ENCODE measurements at regions not wholly inside any gene's neighbourhood (a gene's known extent, or its start where the extent isn't known, plus 50 kb on each side); places are given as distances from the start of the nearest gene placed in this dataset.
A peak's percentile ranks its signal among the peaks of the same experiment; 100 is the strongest.

DNA sequence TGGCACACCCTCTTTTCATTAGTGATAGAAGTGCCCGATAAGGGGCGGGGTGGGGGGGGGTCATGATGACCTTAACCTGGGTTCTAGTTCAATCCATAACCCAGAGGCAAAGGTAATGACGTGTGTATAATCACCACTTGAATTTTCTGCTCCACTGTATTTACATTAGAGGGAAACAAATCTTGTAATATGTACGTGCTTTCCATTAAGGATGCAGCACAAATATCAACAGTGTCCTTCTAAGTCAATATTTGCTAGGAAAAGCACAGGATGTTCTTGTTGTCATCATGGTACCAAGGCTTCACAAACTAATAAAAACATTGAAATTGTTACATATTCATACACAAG lies 121.2 kb upstream of the SLC38A2 start (continued):
- TF ChIP-seq EGR1 (IDR thresholded peaks at IDR 0.05; ENCODE audit: low read depth) (no peak), CEBPB (IDR thresholded peaks at IDR 0.05; ENCODE audit: low read depth) (no peak)

DNA sequence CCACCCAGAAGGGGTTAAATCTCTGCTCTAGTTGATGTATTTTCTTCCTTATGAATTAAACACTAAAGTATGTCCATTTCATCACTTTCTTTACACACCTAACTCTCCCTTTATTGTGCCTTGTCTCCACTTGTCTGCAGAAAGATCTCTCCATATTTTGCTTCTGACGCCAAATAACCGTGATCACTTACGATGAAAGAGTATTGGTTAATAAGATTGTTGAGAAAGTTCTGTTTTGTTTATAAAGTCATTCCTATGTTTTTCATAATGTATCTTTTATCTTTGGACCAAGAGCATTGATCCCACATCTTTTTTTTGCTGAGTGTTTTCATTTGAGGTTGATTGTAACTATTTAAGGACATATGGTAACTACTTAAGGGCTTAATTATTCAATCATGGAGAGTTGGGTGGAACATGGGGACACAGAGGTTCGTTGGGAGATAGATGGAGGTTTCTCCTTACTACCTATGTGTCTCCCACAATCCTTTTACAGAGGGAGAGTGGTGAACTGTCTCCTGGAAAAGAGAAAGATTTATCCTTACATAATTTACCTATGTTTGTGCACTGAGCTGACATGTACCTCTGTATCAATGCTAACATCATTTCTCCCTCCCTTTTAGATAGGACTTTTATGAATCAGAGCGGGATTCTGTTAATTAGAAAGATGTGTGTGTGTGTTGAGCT lies 120.7 kb upstream of the SLC38A2 start:
- TF ChIP-seq SRF (IDR thresholded peaks at IDR 0.05; ENCODE audit: low read depth) (no peak), EZH2phosphoT487 (IDR thresholded peaks at IDR 0.05; ENCODE audit: borderline replicate concordance) (no peak), JUND (IDR thresholded peaks at IDR 0.05) (no peak), YY1 (IDR thresholded peaks at IDR 0.05; ENCODE audit: extremely low read depth, insufficient replicate concordance, low read depth, low read length) (no peak), FOSL1 (IDR thresholded peaks at IDR 0.05; ENCODE audit: low read depth) (no peak), ZFX (IDR thresholded peaks at IDR 0.05) (no peak), RAD21 (IDR thresholded peaks at IDR 0.05; ENCODE audit: low read depth) (no peak)
- TF ChIP-seq, protein P1, sequence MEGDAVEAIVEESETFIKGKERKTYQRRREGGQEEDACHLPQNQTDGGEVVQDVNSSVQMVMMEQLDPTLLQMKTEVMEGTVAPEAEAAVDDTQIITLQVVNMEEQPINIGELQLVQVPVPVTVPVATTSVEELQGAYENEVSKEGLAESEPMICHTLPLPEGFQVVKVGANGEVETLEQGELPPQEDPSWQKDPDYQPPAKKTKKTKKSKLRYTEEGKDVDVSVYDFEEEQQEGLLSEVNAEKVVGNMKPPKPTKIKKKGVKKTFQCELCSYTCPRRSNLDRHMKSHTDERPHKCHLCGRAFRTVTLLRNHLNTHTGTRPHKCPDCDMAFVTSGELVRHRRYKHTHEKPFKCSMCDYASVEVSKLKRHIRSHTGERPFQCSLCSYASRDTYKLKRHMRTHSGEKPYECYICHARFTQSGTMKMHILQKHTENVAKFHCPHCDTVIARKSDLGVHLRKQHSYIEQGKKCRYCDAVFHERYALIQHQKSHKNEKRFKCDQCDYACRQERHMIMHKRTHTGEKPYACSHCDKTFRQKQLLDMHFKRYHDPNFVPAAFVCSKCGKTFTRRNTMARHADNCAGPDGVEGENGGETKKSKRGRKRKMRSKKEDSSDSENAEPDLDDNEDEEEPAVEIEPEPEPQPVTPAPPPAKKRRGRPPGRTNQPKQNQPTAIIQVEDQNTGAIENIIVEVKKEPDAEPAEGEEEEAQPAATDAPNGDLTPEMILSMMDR (IDR thresholded peaks at IDR 0.05 in 2 of 3, conservative IDR thresholded peaks at IDR 0.05 in 1 of 3; ENCODE audit: borderline replicate concordance in 1 of 3, insufficient read depth in 1 of 3, low read depth in 2 of 3, low read length in 2 of 3): no peak
- TF ChIP-seq, protein P2, sequence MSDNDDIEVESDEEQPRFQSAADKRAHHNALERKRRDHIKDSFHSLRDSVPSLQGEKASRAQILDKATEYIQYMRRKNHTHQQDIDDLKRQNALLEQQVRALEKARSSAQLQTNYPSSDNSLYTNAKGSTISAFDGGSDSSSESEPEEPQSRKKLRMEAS (IDR thresholded peaks at IDR 0.05): no peak
- TF ChIP-seq, protein P3, sequence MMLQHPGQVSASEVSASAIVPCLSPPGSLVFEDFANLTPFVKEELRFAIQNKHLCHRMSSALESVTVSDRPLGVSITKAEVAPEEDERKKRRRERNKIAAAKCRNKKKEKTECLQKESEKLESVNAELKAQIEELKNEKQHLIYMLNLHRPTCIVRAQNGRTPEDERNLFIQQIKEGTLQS (IDR thresholded peaks at IDR 0.05): no peak
- ATAC-seq (no peak), DNase-seq (ENCODE audit: low read depth, low spot score) (no peak)
- Histone ChIP-seq H3K4me2 (ENCODE audit: low read length) (peak overlapping the region; percentile 49), H3K27ac (ENCODE audit: low read depth, low read length) (peak overlapping the region; percentile 73; the same call in 1 of the 2 replicates), H3K9ac (ENCODE audit: low read length) (no peak overlapping the region), H4K20me1 (ENCODE audit: insufficient read depth) (no peaks in the 10 kb centered on the region), H2AFZ (ENCODE audit: low read depth, low read length, poor library complexity, severe bottlenecking) (no peak overlapping the region), H3K79me2 (ENCODE audit: insufficient read depth, low read length) (no peaks in the 10 kb centered on the region; the same call in 1 of the 2 replicates), H3K4me3 (replicated peaks in 1 of 2; ENCODE audit: low read depth in 1 of 2, low read length in 2 of 2) (no peak overlapping the region), H3K9me3 (ENCODE audit: control insufficient read depth in 1 of 2, insufficient read depth in 1 of 2, low read depth in 1 of 2, low read length in 2 of 2) (no peaks in the 10 kb centered on the region), H3K9me2 (ENCODE audit: insufficient read depth) (no peaks in the 10 kb centered on the region), H3K36me3 (ENCODE audit: control insufficient read depth in 1 of 2, insufficient read depth in 2 of 2, low read length in 2 of 2) (no peaks in the 10 kb centered on the region), H3K27me3 (ENCODE audit: insufficient read depth, low read length) (no peaks in the 10 kb centered on the region), H3K4me1 (ENCODE audit: control insufficient read depth in 1 of 2, insufficient read depth in 2 of 2, low read length in 2 of 2) (peaks cover 71% of the 10 kb centered on the region in 2 experiments)
- BruUV-seq (replicated peaks): no TSS peak
- ChIA-PET POLR2A (interaction anchor here (1.1 to 2.0 kb wide), 3 partner anchors 22 to 122 kb away, joined by 3 to 9 read pairs (median 4); no protein-coding TSS in a partner anchor), CTCF (no interaction called here), RAD21 (ENCODE audit: low non-redundant PET in 1 of 2, low total read pairs in 2 of 2, uncharacterized antibody in 2 of 2, unreplicated experiment in 2 of 2) (interaction anchor here in 1 of 2 experiments (0.7 kb wide), 2 partner anchors 23 to 24 kb away, joined by 3 read pairs; no protein-coding TSS in a partner anchor)
- intact Hi-C loops (cut with micrococcal nuclease): loop anchor here (5.0 kb wide), 3 partner anchors 59 to 121 kb away; partner anchors contain the start of gene SLC38A2

All from HCT116 (cell line).